ENCODE measurements at regions not wholly inside any gene's neighbourhood (a gene's known extent, or its start where the extent isn't known, plus 50 kb on each side); places are given as distances from the start of the nearest gene placed in this dataset.

DNA sequence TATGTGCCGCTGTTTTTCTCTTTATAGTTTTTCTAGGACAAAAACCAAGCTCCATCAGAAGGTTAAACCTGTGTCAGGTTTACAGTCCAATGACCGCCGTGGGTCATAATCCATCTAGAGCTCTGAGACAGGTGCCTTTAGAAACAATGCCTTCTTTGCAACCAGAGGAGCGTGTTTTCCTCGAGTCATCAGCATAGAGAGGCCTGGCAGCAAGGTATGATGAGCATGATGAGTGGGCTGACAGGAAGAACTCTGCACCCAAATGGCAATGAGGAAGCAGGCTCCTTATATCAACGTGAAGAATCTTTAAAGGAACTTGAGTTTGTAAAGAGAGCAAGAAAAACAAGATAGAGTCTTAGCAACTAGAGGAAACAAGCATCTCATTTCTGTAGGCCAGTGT lies 60.5 kb upstream of the NUDT4 start:
- Histone ChIP-seq H4K20me1 (ENCODE audit: insufficient read depth, low read length) (no peaks in the 10 kb centered on the region), H2AFZ (ENCODE audit: low read depth, low read length) (no peak overlapping the region), H3K27ac (ENCODE audit: low read depth, low read length) (no peak overlapping the region), H3K79me2 (ENCODE audit: insufficient read depth, low read length) (no peaks in the 10 kb centered on the region), H3K27me3 (ENCODE audit: insufficient read depth, low read length) (no peaks in the 10 kb centered on the region), H3K4me1 (ENCODE audit: insufficient read depth, low read length) (peaks cover 7% of the 10 kb centered on the region), H3K9ac (ENCODE audit: low read length) (no peak overlapping the region), H3K36me3 (ENCODE audit: insufficient read depth, low read length) (no peaks in the 10 kb centered on the region), H3K4me2 (ENCODE audit: low read length) (no peak overlapping the region), H3K9me3 (ENCODE audit: insufficient read depth, low read depth, low read length) (no peaks in the 10 kb centered on the region), H3K4me3 (ENCODE audit: insufficient read depth, low read depth, low read length) (no peak overlapping the region)
- H3K4me1 Mint-ChIP-seq (ENCODE audit: low read depth, unreplicated experiment): peaks cover 2% of the 10 kb centered on the region
- no peaks in the 10 kb centered on the region for H3K9me3 Mint-ChIP-seq (ENCODE audit: unreplicated experiment)
- FAIRE-seq (no peak), DNase-seq (ENCODE audit: low read depth) (no peak)
- H3K27ac Mint-ChIP-seq (ENCODE audit: unreplicated experiment): no peak overlapping the region
- H3K27me3 Mint-ChIP-seq (ENCODE audit: low read depth, unreplicated experiment): no peaks in the 10 kb centered on the region
- no peak overlapping the region for H3K4me3 Mint-ChIP-seq (ENCODE audit: unreplicated experiment)
- H3K36me3 Mint-ChIP-seq (ENCODE audit: low read depth, unreplicated experiment): no peaks in the 10 kb centered on the region
- TF ChIP-seq EZH2 (IDR thresholded peaks at IDR 0.05; ENCODE audit: insufficient read depth, low read length): no peak
- TF ChIP-seq, protein P1, sequence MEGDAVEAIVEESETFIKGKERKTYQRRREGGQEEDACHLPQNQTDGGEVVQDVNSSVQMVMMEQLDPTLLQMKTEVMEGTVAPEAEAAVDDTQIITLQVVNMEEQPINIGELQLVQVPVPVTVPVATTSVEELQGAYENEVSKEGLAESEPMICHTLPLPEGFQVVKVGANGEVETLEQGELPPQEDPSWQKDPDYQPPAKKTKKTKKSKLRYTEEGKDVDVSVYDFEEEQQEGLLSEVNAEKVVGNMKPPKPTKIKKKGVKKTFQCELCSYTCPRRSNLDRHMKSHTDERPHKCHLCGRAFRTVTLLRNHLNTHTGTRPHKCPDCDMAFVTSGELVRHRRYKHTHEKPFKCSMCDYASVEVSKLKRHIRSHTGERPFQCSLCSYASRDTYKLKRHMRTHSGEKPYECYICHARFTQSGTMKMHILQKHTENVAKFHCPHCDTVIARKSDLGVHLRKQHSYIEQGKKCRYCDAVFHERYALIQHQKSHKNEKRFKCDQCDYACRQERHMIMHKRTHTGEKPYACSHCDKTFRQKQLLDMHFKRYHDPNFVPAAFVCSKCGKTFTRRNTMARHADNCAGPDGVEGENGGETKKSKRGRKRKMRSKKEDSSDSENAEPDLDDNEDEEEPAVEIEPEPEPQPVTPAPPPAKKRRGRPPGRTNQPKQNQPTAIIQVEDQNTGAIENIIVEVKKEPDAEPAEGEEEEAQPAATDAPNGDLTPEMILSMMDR (IDR thresholded peaks at IDR 0.05; ENCODE audit: insufficient read depth, low read depth, low read length): no peak

DNA sequence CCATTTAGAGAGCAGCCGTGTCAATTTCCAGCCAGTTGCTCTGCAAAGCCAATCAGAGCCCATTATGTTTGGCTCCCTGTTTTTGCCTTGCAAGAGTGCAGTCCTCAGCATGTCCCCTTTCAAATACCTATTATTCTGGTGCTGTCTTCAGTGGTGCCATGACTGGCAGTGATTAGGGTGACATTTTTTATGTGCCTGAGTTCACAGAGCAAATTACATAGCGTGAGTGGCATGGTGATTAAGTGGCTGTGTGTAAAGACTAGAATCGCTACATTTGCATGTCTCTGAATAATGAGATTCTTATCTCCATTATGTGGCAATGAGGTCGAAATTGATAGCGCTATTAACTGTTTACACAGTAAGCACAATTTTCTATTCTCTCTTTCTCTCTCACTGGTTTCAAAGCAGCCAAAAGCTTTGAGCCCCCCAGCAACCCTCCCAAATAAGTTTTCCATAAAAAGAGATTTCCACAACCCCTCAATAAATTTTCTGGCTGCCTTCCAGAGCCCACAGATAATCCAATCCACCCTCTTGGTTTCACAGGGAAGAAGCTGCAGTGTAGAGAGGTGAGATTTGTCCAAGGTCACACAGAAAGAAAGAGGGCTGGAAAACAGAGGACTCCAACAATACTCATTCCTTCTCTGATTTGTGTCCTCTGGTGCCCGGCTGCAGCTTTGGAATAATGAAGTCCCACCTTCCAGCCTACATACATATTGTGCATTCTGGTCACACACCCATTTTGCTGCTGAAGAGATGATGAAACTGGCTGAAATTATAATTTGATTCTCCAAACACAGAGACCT lies 58.8 kb upstream of the NUDT4 start:
- no peak overlapping the region for H3K4me2 ChIP-seq (ENCODE audit: low read length)
- no peaks in the 10 kb centered on the region for H3K9me3 ChIP-seq (ENCODE audit: insufficient read depth, low read depth, low read length)
- no peak overlapping the region for H3K9ac ChIP-seq (ENCODE audit: low read length)
- FAIRE-seq (no peak), DNase-seq (ENCODE audit: low read depth) (no peak)
- no peaks in the 10 kb centered on the region for H4K20me1 ChIP-seq (ENCODE audit: insufficient read depth, low read length)
- H3K4me1 Mint-ChIP-seq (ENCODE audit: low read depth, unreplicated experiment): peaks cover 11% of the 10 kb centered on the region
- peaks cover 1% of the 10 kb centered on the region for H3K9me3 Mint-ChIP-seq (ENCODE audit: unreplicated experiment)
- TF ChIP-seq, protein P1 (IDR thresholded peaks at IDR 0.05; ENCODE audit: insufficient read depth, low read depth, low read length): no peak
- H3K27ac ChIP-seq (ENCODE audit: low read depth, low read length): no peak overlapping the region
- H3K36me3 ChIP-seq (ENCODE audit: insufficient read depth, low read length): no peaks in the 10 kb centered on the region
- no peak overlapping the region for H2AFZ ChIP-seq (ENCODE audit: low read depth, low read length)
- H3K4me3 ChIP-seq (ENCODE audit: insufficient read depth, low read depth, low read length): no peak overlapping the region
- no peak overlapping the region for H3K4me3 Mint-ChIP-seq (ENCODE audit: unreplicated experiment)
- peak overlapping the region; percentile 58 for H3K27ac Mint-ChIP-seq (ENCODE audit: unreplicated experiment)
- H3K27me3 Mint-ChIP-seq (ENCODE audit: low read depth, unreplicated experiment): no peaks in the 10 kb centered on the region
- no peaks in the 10 kb centered on the region for H3K36me3 Mint-ChIP-seq (ENCODE audit: low read depth, unreplicated experiment)
- H3K79me2 ChIP-seq (ENCODE audit: insufficient read depth, low read length): no peaks in the 10 kb centered on the region
- peaks cover 16% of the 10 kb centered on the region for H3K4me1 ChIP-seq (ENCODE audit: insufficient read depth, low read length)
- H3K27me3 ChIP-seq (ENCODE audit: insufficient read depth, low read length): no peaks in the 10 kb centered on the region

DNA sequence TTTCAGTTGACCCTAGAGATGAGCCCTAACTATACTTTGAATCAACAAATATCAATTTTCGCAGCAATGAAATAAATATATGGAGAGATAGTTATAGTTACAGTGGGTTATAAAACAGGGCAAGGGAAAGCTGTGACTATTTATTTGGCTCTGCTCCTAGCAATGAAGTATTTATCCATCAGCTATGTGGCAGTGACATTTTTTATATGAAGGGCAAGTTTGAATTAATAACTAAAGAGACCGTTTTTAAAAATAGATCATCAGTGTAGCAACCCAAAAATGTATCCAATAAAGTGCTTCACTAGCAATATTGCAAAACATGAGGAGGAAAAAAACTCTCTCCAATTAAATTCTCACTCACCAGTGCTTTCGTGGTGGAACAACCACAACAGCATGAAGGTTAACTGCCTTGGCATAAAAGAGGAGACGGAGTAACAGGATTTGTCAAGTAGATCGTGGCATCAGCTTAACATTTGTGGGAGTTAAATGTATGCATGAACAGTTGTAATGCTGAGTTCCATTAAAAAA lies 58.1 kb upstream of the NUDT4 start:
- Mint-ChIP-seq H3K27ac (ENCODE audit: unreplicated experiment) (no peak overlapping the region), H3K4me1 (ENCODE audit: low read depth, unreplicated experiment) (peaks cover 12% of the 10 kb centered on the region)
- no peak overlapping the region for H2AFZ ChIP-seq (ENCODE audit: low read depth, low read length)

More for the DNA sequence above, 58.1 kb upstream of the NUDT4 start:
- Histone ChIP-seq H3K4me3 (ENCODE audit: insufficient read depth, low read depth, low read length) (no peak overlapping the region), H3K27me3 (ENCODE audit: insufficient read depth, low read length) (no peaks in the 10 kb centered on the region), H3K4me1 (ENCODE audit: insufficient read depth, low read length) (peaks cover 18% of the 10 kb centered on the region), H3K4me2 (ENCODE audit: low read length) (no peak overlapping the region), H3K9ac (ENCODE audit: low read length) (no peak overlapping the region), H3K27ac (ENCODE audit: low read depth, low read length) (no peak overlapping the region), H4K20me1 (ENCODE audit: insufficient read depth, low read length) (no peaks in the 10 kb centered on the region), H3K36me3 (ENCODE audit: insufficient read depth, low read length) (no peaks in the 10 kb centered on the region), H3K79me2 (ENCODE audit: insufficient read depth, low read length) (no peaks in the 10 kb centered on the region), H3K9me3 (ENCODE audit: insufficient read depth, low read depth, low read length) (no peaks in the 10 kb centered on the region)
- H3K9me3 Mint-ChIP-seq (ENCODE audit: unreplicated experiment): peaks cover 3% of the 10 kb centered on the region
- TF ChIP-seq EZH2 (IDR thresholded peaks at IDR 0.05; ENCODE audit: insufficient read depth, low read length): no peak
- TF ChIP-seq, protein P1 (IDR thresholded peaks at IDR 0.05; ENCODE audit: insufficient read depth, low read depth, low read length): no peak
- no peak for FAIRE-seq
- no peaks in the 10 kb centered on the region for H3K27me3 Mint-ChIP-seq (ENCODE audit: low read depth, unreplicated experiment)
- no peaks in the 10 kb centered on the region for H3K36me3 Mint-ChIP-seq (ENCODE audit: low read depth, unreplicated experiment)
- DNase-seq (ENCODE audit: low read depth): no peak
- no peak overlapping the region for H3K4me3 Mint-ChIP-seq (ENCODE audit: unreplicated experiment)

Measured in astrocyte (in vitro differentiated cells and primary cell).